IgD-negative memory B cell (primary cell): ENCODE measurements at regions not wholly inside any gene's neighbourhood (a gene's known extent, or its start where the extent isn't known, plus 50 kb on each side); places are given as distances from the start of the nearest gene placed in this dataset.

Experiments used
- H3K27ac Mint-ChIP-seq, 3 donors: one replicate each; pipeline ENCODE4 v1.8.0; 2020 to 2022; ENCODE audit warnings: mild to moderate bottlenecking in 3 of 3, mixed read lengths in 3 of 3, moderate library complexity in 1 of 3
- H3K27me3 Mint-ChIP-seq: one replicate; pipeline ENCODE4 v1.8.0; 2021; ENCODE audit warnings: mixed read lengths
- H3K36me3 Mint-ChIP-seq: one replicate; pipeline ENCODE4 v1.8.0; 2020; ENCODE audit warnings: mild to moderate bottlenecking, mixed read lengths
- H3K4me1 Mint-ChIP-seq, 3 donors: one replicate each; pipeline ENCODE4 v1.8.0; 2020 to 2022; ENCODE audit warnings: mixed read lengths in 3 of 3, mild to moderate bottlenecking in 1 of 3
- H3K4me3 Mint-ChIP-seq, 4 donors: one replicate each; pipeline ENCODE4 v1.8.0; 2020 to 2022; ENCODE audit warnings: mild to moderate bottlenecking in 4 of 4, mixed read lengths in 4 of 4, moderate library complexity in 3 of 4
- H3K9me3 Mint-ChIP-seq, 3 donors: one replicate each; pipeline ENCODE4 v1.8.0; 2020 to 2021; ENCODE audit warnings: mixed read lengths in 3 of 3, mild to moderate bottlenecking in 1 of 3

GRCh38 chr1:222443566-222443965, 104.3 kb downstream of the HHIPL2 start:
- no peak overlapping the region for H3K27ac Mint-ChIP-seq
- peaks cover 10% of the 10 kb centered on the region for H3K27me3 Mint-ChIP-seq
- no peak overlapping the region for H3K4me3 Mint-ChIP-seq
- peaks cover 0 to 3% (median 0%) of the 10 kb centered on the region in 3 donors for H3K4me1 Mint-ChIP-seq
- H3K9me3 Mint-ChIP-seq, result no peaks in the 10 kb centered on the region
- no peaks in the 10 kb centered on the region for H3K36me3 Mint-ChIP-seq

GRCh38 chr1:222441066-222441465, 106.8 kb downstream of the HHIPL2 start:
- H3K36me3 Mint-ChIP-seq, result no peaks in the 10 kb centered on the region
- peaks cover 10% of the 10 kb centered on the region for H3K27me3 Mint-ChIP-seq
- H3K4me1 Mint-ChIP-seq, result peaks cover 0 to 2% (median 0%) of the 10 kb centered on the region in 3 donors
- H3K4me3 Mint-ChIP-seq, result no peak overlapping the region
- H3K9me3 Mint-ChIP-seq, result no peaks in the 10 kb centered on the region
- H3K27ac Mint-ChIP-seq, result no peak overlapping the region

- Mint-ChIP-seq H3K4me1 (peaks cover 17 to 27% (median 21%) of the 10 kb centered on the region in 3 donors), H3K27me3 (peaks cover 14% of the 10 kb centered on the region), H3K27ac (no peak overlapping the region), H3K36me3 (peaks cover 5% of the 10 kb centered on the region), H3K9me3 (peaks cover 2 to 22% (median 6%) of the 10 kb centered on the region in 3 donors), H3K4me3 (peak overlapping the region in 1 of 4 donors; percentile 83)
Measured at GRCh38 chr1:222424826-222425225, 123.1 kb downstream of the HHIPL2 start.

- peaks cover 5% of the 10 kb centered on the region for H3K36me3 Mint-ChIP-seq
- peaks cover 9% of the 10 kb centered on the region for H3K27me3 Mint-ChIP-seq
- peaks cover 17 to 32% (median 27%) of the 10 kb centered on the region in 3 donors for H3K4me1 Mint-ChIP-seq
- peaks cover 2 to 18% (median 6%) of the 10 kb centered on the region in 3 donors for H3K9me3 Mint-ChIP-seq
- no peak overlapping the region for H3K27ac Mint-ChIP-seq
- H3K4me3 Mint-ChIP-seq, result peak overlapping the region in 1 of 4 donors; percentile 58
Measured at GRCh38 chr1:222421380-222421779, 126.5 kb downstream of the HHIPL2 start.

GRCh38 chr1:222420633-222421032, 127.3 kb downstream of the HHIPL2 start:
- Mint-ChIP-seq H3K4me1 (peaks cover 17 to 32% (median 27%) of the 10 kb centered on the region in 3 donors), H3K9me3 (peaks cover 2 to 10% (median 6%) of the 10 kb centered on the region in 3 donors), H3K27ac (peak overlapping the region in 2 of 3 donors; percentile 7 to 86)

GRCh38 chr1:222418654-222419053, 129.2 kb downstream of the HHIPL2 start:
- Mint-ChIP-seq H3K4me1 (peaks cover 17 to 32% (median 27%) of the 10 kb centered on the region in 3 donors), H3K9me3 (peaks cover 2 to 6% (median 5%) of the 10 kb centered on the region in 3 donors), H3K27ac (no peak overlapping the region), H3K4me3 (no peak overlapping the region), H3K27me3 (peaks cover 14% of the 10 kb centered on the region), H3K36me3 (peaks cover 2% of the 10 kb centered on the region)

More at GRCh38 chr1:222420633-222421032, 127.3 kb downstream of the HHIPL2 start:
- Mint-ChIP-seq H3K36me3 (peaks cover 5% of the 10 kb centered on the region), H3K4me3 (peak overlapping the region; percentile 13 to 81 (median 55)), H3K27me3 (peaks cover 9% of the 10 kb centered on the region)

GRCh38 chr1:222417264-222417663, 130.6 kb downstream of the HHIPL2 start:
- Mint-ChIP-seq H3K27ac (no peak overlapping the region), H3K36me3 (peaks cover 4% of the 10 kb centered on the region), H3K27me3 (peaks cover 11% of the 10 kb centered on the region), H3K4me3 (peak overlapping the region in 1 of 4 donors; percentile 23), H3K9me3 (peaks cover 0 to 10% (median 9%) of the 10 kb centered on the region in 3 donors), H3K4me1 (peaks cover 17 to 30% (median 26%) of the 10 kb centered on the region in 3 donors)

GRCh38 chr1:222416001-222416791, 131.7 kb downstream of the HHIPL2 start:
- H3K27me3 Mint-ChIP-seq, result peaks cover 7% of the 10 kb centered on the region
- H3K4me3 Mint-ChIP-seq, result no peak overlapping the region
- H3K27ac Mint-ChIP-seq, result no peak overlapping the region
- peaks cover 4% of the 10 kb centered on the region for H3K36me3 Mint-ChIP-seq
- H3K4me1 Mint-ChIP-seq, result peaks cover 13 to 21% (median 18%) of the 10 kb centered on the region in 3 donors
- H3K9me3 Mint-ChIP-seq, result peaks cover 0 to 5% (median 4%) of the 10 kb centered on the region in 3 donors

- Mint-ChIP-seq H3K36me3 (peaks cover 4% of the 10 kb centered on the region), H3K9me3 (peaks cover 0 to 8% (median 4%) of the 10 kb centered on the region in 3 donors), H3K27ac (no peak overlapping the region), H3K27me3 (peaks cover 7% of the 10 kb centered on the region), H3K4me3 (no peak overlapping the region), H3K4me1 (peaks cover 6 to 13% (median 12%) of the 10 kb centered on the region in 3 donors)
Measured at GRCh38 chr1:222415441-222415840, 132.5 kb downstream of the HHIPL2 start.

GRCh38 chr1:222413991-222414549, 133.8 kb downstream of the HHIPL2 start:
- Mint-ChIP-seq H3K27me3 (peaks cover 5% of the 10 kb centered on the region), H3K4me1 (peaks cover 0 to 6% (median 5%) of the 10 kb centered on the region in 3 donors), H3K27ac (no peak overlapping the region), H3K36me3 (peaks cover 2% of the 10 kb centered on the region), H3K4me3 (no peak overlapping the region), H3K9me3 (peaks cover 3 to 8% (median 4%) of the 10 kb centered on the region in 3 donors)

- H3K36me3 Mint-ChIP-seq, result peaks cover 2% of the 10 kb centered on the region
- peaks cover 0 to 6% (median 3%) of the 10 kb centered on the region in 3 donors for H3K4me1 Mint-ChIP-seq
- H3K27ac Mint-ChIP-seq, result no peak overlapping the region
- peaks cover 5% of the 10 kb centered on the region for H3K27me3 Mint-ChIP-seq
- H3K9me3 Mint-ChIP-seq, result peaks cover 3 to 8% (median 7%) of the 10 kb centered on the region in 3 donors
- H3K4me3 Mint-ChIP-seq, result no peak overlapping the region
Measured at GRCh38 chr1:222413436-222413835, 134.5 kb downstream of the HHIPL2 start.

GRCh38 chr1:222404710-222405109, 143.2 kb downstream of the HHIPL2 start:
- H3K4me3 Mint-ChIP-seq, result peak overlapping the region; percentile 65 to 94 (median 88)
- H3K36me3 Mint-ChIP-seq, result peaks cover 2% of the 10 kb centered on the region
- H3K27me3 Mint-ChIP-seq, result peaks cover 5% of the 10 kb centered on the region
- peaks cover 3 to 5% (median 5%) of the 10 kb centered on the region in 3 donors for H3K4me1 Mint-ChIP-seq
- H3K9me3 Mint-ChIP-seq, result peaks cover 0 to 3% (median 2%) of the 10 kb centered on the region in 3 donors
- H3K27ac Mint-ChIP-seq, result peak overlapping the region in 1 of 3 donors; percentile 70

GRCh38 chr1:222399197-222399596, 148.7 kb downstream of the HHIPL2 start:
- H3K36me3 Mint-ChIP-seq, result no peaks in the 10 kb centered on the region
- H3K9me3 Mint-ChIP-seq, result no peaks in the 10 kb centered on the region
- no peak overlapping the region for H3K4me3 Mint-ChIP-seq
- H3K27me3 Mint-ChIP-seq, result peaks cover 13% of the 10 kb centered on the region
- no peaks in the 10 kb centered on the region for H3K4me1 Mint-ChIP-seq
- H3K27ac Mint-ChIP-seq, result no peak overlapping the region

- no peak overlapping the region for H3K27ac Mint-ChIP-seq
- H3K9me3 Mint-ChIP-seq, result no peaks in the 10 kb centered on the region
- H3K4me3 Mint-ChIP-seq, result peak overlapping the region in 1 of 4 donors; percentile 19
- peaks cover 1% of the 10 kb centered on the region for H3K36me3 Mint-ChIP-seq
- H3K4me1 Mint-ChIP-seq, result peaks cover 0 to 2% (median 0%) of the 10 kb centered on the region in 3 donors
- peaks cover 24% of the 10 kb centered on the region for H3K27me3 Mint-ChIP-seq
Measured at GRCh38 chr1:222394224-222394623, 153.7 kb downstream of the HHIPL2 start.

GRCh38 chr1:222392556-222392955, 155.3 kb downstream of the HHIPL2 start:
- H3K27me3 Mint-ChIP-seq, result peaks cover 24% of the 10 kb centered on the region
- no peak overlapping the region for H3K27ac Mint-ChIP-seq
- peaks cover 1% of the 10 kb centered on the region for H3K36me3 Mint-ChIP-seq
- H3K4me3 Mint-ChIP-seq, result no peak overlapping the region
- no peaks in the 10 kb centered on the region for H3K9me3 Mint-ChIP-seq
- peaks cover 0 to 2% (median 0%) of the 10 kb centered on the region in 3 donors for H3K4me1 Mint-ChIP-seq
